Cardiac muscle cell (in vitro differentiated cells and primary cell): ENCODE measurements at regions not wholly inside any gene's neighbourhood (a gene's known extent, or its start where the extent isn't known, plus 50 kb on each side); places are given as distances from the start of the nearest gene placed in this dataset.
A peak's percentile ranks its signal among the peaks of the same experiment; 100 is the strongest.

Source experiments
- DNase-seq, 2 donors: peaks; one replicate each; pipeline versions ENCODE4 v3.0.0 to v3.0.0-alpha.2; 2010 to 2017; ENCODE audit warnings: low read depth in 1 of 2, low spot score in 1 of 2
- H3K27ac ChIP-seq: fragments of 200-600 bp; sonication (generic); 2 replicates; pipeline ENCODE4 v1.5.1; 2016
- H3K27me3 ChIP-seq: fragments of 200-600 bp; sonication (generic); 2 replicates; pipeline ENCODE4 v1.6.0; 2016; ENCODE audit warnings: control low read depth
- H3K36me3 ChIP-seq: fragments of 200-600 bp; sonication (generic); 2 replicates; pipeline ENCODE4 v1.5.1; 2016; ENCODE audit warnings: control low read depth
- H3K4me1 ChIP-seq: fragments of 200-600 bp; sonication (generic); 2 replicates; pipeline ENCODE4 v1.8.1; 2017; ENCODE audit warnings: low read depth, mild to moderate bottlenecking, mixed run types
- H3K4me3 ChIP-seq: fragments of 200-600 bp; sonication (generic); 2 replicates; pipeline ENCODE4 v1.5.1; 2016; ENCODE audit warnings: mild to moderate bottlenecking
- H3K9me3 ChIP-seq: fragments of 200-600 bp; sonication (generic); 2 replicates; pipeline ENCODE4 v1.5.1; 2017; ENCODE audit warnings: low read depth, mild to moderate bottlenecking, control low read depth
- TF ChIP-seq, protein P1 (sequence below): IDR thresholded peaks from 2 replicates; pipeline ENCODE4 v1.5.1; 2012; ENCODE audit warnings: low read depth, mild to moderate bottlenecking, low read length

DNA sequence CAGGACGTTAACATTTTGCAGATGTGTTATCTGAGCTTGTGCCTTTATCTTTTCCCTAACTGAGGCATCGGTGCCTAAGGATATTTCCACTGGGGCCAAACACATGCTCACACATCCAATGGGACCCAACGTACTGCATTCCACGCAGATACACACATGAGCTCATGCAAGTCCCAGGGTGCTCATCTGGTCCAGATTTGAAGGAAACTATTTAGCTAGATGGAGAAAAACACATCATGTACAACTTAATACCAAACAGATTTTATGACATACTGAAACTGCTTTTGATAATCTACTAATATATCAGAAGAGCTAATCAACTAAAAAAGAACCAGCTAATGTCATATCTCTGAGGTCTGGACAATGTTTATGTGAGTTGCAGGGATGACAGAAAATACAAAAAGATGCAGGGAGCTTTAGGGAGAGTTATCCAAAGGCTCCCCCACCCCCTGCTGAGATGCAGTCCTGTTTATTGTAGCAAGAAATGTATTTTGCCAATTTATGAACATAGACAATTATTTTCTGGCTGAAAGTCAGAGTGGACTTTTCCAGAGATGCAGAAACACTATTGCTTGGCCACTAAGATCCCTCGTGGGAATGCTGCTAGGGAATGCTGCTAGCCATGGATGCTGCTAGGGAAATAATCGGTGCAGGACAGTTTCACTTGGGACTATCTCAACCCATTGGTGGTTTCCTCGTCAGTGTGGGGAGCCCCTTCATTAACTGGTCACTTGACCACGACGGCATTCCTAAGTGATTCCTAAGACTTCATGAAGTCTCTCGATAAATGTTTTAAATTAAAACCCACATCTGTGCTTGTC lies 172.8 kb downstream of the SMIM20 start:
- no peak overlapping the region for H3K27ac ChIP-seq

DNA sequence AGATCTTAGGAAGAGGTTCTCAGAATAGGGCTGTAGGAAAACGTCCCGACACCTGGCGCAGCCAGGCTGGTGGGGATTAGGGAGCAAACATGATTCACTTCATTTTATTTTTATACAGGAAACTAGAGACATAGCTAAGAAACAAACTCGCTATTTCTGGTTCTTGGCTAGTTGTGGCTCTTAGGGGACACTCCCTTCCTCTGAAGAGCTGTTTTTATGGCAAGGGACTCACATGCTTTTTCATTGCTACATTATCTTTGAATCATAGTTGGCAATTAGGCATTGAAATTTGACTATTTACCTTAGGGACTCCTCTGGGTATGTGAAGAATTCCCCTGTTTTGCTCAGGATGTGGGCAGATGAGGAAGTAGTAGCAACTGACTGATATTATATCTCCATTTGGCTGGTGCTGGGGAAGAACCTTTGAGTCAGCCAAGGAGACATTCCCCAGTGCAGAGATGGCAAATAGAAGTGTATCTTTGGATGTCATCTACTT lies 174.5 kb downstream of the SMIM20 start:
- Histone ChIP-seq H3K27ac (no peak overlapping the region), H3K27me3 (no peaks in the 10 kb centered on the region), H3K9me3 (no peaks in the 10 kb centered on the region), H3K4me1 (peaks cover 11% of the 10 kb centered on the region), H3K36me3 (no peaks in the 10 kb centered on the region), H3K4me3 (no peak overlapping the region)
- peak in 1 of 2 donors; percentile 33 for DNase-seq
- TF ChIP-seq, protein P1, sequence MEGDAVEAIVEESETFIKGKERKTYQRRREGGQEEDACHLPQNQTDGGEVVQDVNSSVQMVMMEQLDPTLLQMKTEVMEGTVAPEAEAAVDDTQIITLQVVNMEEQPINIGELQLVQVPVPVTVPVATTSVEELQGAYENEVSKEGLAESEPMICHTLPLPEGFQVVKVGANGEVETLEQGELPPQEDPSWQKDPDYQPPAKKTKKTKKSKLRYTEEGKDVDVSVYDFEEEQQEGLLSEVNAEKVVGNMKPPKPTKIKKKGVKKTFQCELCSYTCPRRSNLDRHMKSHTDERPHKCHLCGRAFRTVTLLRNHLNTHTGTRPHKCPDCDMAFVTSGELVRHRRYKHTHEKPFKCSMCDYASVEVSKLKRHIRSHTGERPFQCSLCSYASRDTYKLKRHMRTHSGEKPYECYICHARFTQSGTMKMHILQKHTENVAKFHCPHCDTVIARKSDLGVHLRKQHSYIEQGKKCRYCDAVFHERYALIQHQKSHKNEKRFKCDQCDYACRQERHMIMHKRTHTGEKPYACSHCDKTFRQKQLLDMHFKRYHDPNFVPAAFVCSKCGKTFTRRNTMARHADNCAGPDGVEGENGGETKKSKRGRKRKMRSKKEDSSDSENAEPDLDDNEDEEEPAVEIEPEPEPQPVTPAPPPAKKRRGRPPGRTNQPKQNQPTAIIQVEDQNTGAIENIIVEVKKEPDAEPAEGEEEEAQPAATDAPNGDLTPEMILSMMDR = no peak

More for the DNA sequence above, 172.8 kb downstream of the SMIM20 start:
- H3K4me1 ChIP-seq = peaks cover 11% of the 10 kb centered on the region
- no peak overlapping the region for H3K4me3 ChIP-seq
- no peak for DNase-seq
- H3K9me3 ChIP-seq = no peaks in the 10 kb centered on the region
- no peaks in the 10 kb centered on the region for H3K27me3 ChIP-seq
- TF ChIP-seq, protein P1 = no peak
- no peaks in the 10 kb centered on the region for H3K36me3 ChIP-seq

DNA sequence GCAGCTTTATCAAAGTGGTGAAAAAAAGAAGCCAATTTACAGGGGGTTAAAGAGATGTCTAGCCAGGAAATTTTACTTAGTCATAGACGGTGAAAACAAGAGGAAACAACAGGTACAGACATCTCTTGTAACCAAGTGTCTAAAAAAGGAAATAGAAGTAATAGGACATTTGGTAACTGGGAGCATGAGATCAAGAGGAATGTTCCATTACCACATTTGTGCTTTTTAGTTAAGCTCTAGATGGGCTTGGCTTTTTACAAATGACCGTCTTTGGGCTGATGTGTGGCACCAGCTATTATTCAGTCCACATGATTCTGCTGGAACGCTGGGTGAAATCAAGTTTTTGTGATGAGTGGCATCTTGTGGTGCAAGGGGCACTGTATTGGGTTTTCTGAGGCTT lies 179.5 kb downstream of the SMIM20 start:
- TF ChIP-seq, protein P1 = no peak
- H3K27ac ChIP-seq = no peak overlapping the region

DNA sequence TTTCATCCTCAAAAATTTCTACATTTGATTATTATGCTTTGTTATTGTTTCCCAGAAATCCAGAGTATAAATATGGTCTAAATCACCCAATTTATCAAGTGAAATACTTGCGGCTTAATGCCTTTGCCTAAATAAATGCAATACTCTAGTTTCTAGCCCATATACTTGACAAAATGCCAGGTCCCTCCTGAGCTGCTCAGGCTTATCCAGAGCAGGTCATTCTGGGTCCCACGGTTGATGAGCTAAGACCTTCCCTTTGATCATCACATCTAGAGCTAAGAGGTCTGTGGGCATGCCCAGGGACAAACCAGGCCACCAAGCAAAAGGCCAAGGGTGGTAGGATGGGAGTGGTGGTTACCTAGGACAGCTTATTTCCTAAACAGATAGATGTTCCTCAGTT lies 180.1 kb downstream of the SMIM20 start:
- Histone ChIP-seq H3K9me3 (no peaks in the 10 kb centered on the region), H3K36me3 (no peaks in the 10 kb centered on the region), H3K4me3 (no peak overlapping the region), H3K27me3 (no peaks in the 10 kb centered on the region), H3K27ac (no peak overlapping the region), H3K4me1 (no peaks in the 10 kb centered on the region)
- TF ChIP-seq, protein P1 = no peak
- no peak for DNase-seq

More for the DNA sequence above, 179.5 kb downstream of the SMIM20 start:
- no peaks in the 10 kb centered on the region for H3K9me3 ChIP-seq
- no peaks in the 10 kb centered on the region for H3K4me1 ChIP-seq
- H3K36me3 ChIP-seq = no peaks in the 10 kb centered on the region
- no peaks in the 10 kb centered on the region for H3K27me3 ChIP-seq
- no peak overlapping the region for H3K4me3 ChIP-seq
- DNase-seq = no peak

DNA sequence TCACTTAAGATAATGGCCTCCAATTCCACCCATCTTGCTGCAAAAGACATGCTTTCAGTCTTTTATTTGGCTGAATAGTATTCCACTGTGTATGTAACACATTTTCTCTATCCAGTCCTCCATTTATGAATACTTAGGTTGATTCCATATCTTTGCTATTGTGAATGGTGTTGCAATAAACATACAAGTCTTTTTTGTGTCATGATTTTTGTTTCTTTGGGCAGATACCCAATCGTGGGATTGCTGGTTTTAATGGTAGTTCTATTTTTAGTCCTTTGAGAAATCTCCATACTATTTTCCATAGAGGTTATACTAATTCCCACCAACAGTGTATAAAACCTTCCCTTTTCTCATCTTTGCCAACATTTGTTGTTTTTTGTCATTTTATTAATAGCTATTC lies 180.9 kb downstream of the SMIM20 start:
- DNase-seq = no peak
- Histone ChIP-seq H3K9me3 (no peaks in the 10 kb centered on the region), H3K36me3 (no peaks in the 10 kb centered on the region), H3K4me3 (no peak overlapping the region), H3K4me1 (no peaks in the 10 kb centered on the region), H3K27me3 (no peaks in the 10 kb centered on the region), H3K27ac (no peak overlapping the region)
- TF ChIP-seq, protein P1 = no peak
